Uterus (tissue), 3 donors: ENCODE measurements at regions not wholly inside any gene's neighbourhood (a gene's known extent, or its start where the extent isn't known, plus 50 kb on each side); places are given as distances from the start of the nearest gene placed in this dataset.
A peak's percentile ranks its signal among the peaks of the same experiment; 100 is the strongest.

Experiments
- DNase-seq, 2 donors: peaks; one replicate each; pipeline ENCODE4 v3.0.0-alpha.2; 2019 to 2020
- H3K27ac ChIP-seq, 2 donors: fragments of 200-600 bp; sonication (generic); 1 replicate in 1 of 2; 2 replicates in 1 of 2; pipeline ENCODE4 v1.5.1; 2016 to 2018
- H3K27me3 ChIP-seq, 2 donors: fragments of 200-600 bp; sonication (generic); one replicate each; pipeline ENCODE4 v1.5.1; 2018 to 2019; ENCODE audit warnings: control low read depth in 1 of 2
- H3K36me3 ChIP-seq, 2 donors: fragments of 200-600 bp; sonication (generic); one replicate each; pipeline ENCODE4 v1.5.1; 2019; ENCODE audit warnings: control low read depth in 1 of 2
- H3K4me1 ChIP-seq, 2 donors: fragments of 200-600 bp; sonication (generic); one replicate each; pipeline ENCODE4 v1.5.1; 2018 to 2019; ENCODE audit warnings: control low read depth in 1 of 2
- H3K4me3 ChIP-seq, 2 donors: fragments of 200-600 bp; sonication (generic); 1 replicate in 1 of 2; 2 replicates in 1 of 2; pipeline ENCODE4 v1.5.1; 2018 to 2019; ENCODE audit warnings: mild to moderate bottlenecking in 1 of 2
- H3K9me3 ChIP-seq, 2 donors: fragments of 200-600 bp; sonication (generic); one replicate each; pipeline ENCODE4 v1.5.1; 2019; ENCODE audit warnings: control low read depth in 1 of 2
- POLR2A ChIP-seq, 2 donors: fragments of 450-650 bp; IDR thresholded peaks; one replicate each; pipeline ENCODE4 v1.6.1; 2016; ENCODE audit warnings: antibody characterized with exemption in 2 of 2, mild to moderate bottlenecking in 1 of 2, moderate library complexity in 1 of 2
- intact Hi-C: fragments of 100-400 bp; cut with DNase I; formaldehyde crosslinking; loops from one replicate; pipeline ENCODE4 v1.15.1; 2023; ENCODE audit warnings: low total_unique reads
- TF ChIP-seq, protein P1 (sequence below), 4 experiments: fragments of 200-600 bp in 2 of 4; fragments of 450-650 bp in 2 of 4; sonication (generic) in 2 of 4; IDR thresholded peaks; one replicate each; pipeline ENCODE4 v1.5.1; 2016 to 2019; ENCODE audit warnings: antibody characterized with exemption in 4 of 4, mild to moderate bottlenecking in 2 of 4, moderate library complexity in 1 of 4
- donor health status: DM: yes; HTN: yes; CAD: no.

DNA sequence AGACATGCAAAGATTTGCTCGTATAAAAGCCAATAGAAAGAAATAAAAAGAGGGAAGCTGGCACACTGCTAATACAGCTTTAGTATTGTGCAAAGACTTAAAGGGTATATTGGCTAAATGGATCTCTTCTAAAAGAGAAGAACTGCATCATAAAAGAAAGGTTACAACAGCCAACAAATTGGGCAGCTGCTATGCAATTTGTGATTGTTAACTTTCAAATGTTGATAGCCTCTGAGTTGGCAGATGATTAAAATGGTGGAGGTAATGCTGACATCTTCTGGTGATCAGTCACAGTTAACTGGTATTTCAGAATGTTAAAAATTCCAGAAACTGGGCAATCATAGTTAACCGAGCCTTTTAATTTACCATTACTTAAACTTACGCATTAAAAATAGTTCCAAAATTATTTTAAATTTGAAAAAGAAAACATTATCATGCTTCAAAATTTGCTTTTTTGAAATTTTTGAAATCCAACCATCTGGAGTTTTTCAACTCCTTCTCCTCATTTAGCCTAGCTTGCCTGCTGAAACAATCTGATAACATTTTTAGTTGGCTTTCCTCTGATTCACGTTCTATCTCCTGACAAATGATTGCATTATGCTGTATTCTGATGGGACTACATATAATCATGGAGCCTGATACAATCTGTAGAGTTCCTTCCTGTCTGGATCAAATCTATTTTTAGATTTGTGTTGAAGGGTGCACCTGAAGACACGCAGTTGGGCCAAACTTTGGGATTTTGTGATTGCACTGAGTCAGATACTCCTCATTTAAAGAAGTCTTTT, 144.0 kb upstream of the PDZRN3 start:
- Histone ChIP-seq H3K9me3 (no peaks in the 10 kb centered on the region), H3K4me3 (no peak overlapping the region), H3K27ac (peak overlapping the region; percentile 91 to 92), H3K36me3 (no peaks in the 10 kb centered on the region), H3K27me3 (no peaks in the 10 kb centered on the region), H3K4me1 (no peaks in the 10 kb centered on the region)
- intact Hi-C loops: no loop called here
- DNase-seq: no peak
- TF ChIP-seq, protein P1, sequence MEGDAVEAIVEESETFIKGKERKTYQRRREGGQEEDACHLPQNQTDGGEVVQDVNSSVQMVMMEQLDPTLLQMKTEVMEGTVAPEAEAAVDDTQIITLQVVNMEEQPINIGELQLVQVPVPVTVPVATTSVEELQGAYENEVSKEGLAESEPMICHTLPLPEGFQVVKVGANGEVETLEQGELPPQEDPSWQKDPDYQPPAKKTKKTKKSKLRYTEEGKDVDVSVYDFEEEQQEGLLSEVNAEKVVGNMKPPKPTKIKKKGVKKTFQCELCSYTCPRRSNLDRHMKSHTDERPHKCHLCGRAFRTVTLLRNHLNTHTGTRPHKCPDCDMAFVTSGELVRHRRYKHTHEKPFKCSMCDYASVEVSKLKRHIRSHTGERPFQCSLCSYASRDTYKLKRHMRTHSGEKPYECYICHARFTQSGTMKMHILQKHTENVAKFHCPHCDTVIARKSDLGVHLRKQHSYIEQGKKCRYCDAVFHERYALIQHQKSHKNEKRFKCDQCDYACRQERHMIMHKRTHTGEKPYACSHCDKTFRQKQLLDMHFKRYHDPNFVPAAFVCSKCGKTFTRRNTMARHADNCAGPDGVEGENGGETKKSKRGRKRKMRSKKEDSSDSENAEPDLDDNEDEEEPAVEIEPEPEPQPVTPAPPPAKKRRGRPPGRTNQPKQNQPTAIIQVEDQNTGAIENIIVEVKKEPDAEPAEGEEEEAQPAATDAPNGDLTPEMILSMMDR (IDR thresholded peaks at IDR 0.05): no peak
- no peak for TF ChIP-seq POLR2A (IDR thresholded peaks at IDR 0.05)

DNA sequence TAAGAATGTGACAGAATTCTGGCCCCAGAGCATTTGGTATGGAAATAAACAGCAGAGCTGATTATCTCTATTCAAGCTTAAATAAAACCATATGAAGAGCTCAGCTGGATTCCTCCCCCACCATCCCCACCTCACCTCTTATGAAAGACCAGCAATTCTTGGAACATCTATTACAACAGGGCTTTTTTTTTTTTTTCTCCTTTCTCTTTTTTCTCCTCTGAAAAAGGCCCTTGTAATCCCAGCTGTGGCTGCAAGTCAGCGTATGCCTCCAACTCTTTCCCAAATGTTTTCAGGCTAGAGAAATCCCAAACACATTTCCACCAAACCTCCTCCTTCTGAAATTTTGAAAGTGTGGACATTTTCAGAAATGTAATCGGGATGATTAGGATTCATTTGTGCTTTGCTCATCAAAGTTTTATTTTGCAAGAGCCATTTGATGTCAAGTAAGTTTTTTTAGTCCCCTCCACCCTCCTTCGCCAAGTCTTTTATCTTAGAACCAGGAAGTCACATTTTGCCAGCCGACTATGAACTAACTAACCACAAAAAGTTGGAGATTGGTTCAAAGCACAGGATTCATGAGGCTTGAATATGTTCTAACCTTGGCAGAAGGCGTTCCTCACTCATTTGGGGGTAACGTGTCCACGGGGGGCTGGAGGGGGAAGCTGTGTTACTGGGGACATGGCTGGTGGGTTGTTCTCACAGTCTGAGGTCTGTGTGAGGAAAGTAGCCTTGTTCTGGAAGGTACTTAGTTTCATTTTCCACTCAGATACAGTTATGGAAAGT, 142.0 kb upstream of the PDZRN3 start:
- peak; percentile 46 to 78 for DNase-seq
- TF ChIP-seq, protein P1 (IDR thresholded peaks at IDR 0.05): no peak
- TF ChIP-seq POLR2A (IDR thresholded peaks at IDR 0.05): no peak
- H3K4me3 ChIP-seq: peak overlapping the region in 1 of 2 donors; percentile 19
- H3K9me3 ChIP-seq: no peaks in the 10 kb centered on the region
- intact Hi-C loops: no loop called here
- H3K36me3 ChIP-seq: no peaks in the 10 kb centered on the region
- peak overlapping the region; percentile 91 to 92 for H3K27ac ChIP-seq
- H3K4me1 ChIP-seq: no peaks in the 10 kb centered on the region
- H3K27me3 ChIP-seq: no peaks in the 10 kb centered on the region

DNA sequence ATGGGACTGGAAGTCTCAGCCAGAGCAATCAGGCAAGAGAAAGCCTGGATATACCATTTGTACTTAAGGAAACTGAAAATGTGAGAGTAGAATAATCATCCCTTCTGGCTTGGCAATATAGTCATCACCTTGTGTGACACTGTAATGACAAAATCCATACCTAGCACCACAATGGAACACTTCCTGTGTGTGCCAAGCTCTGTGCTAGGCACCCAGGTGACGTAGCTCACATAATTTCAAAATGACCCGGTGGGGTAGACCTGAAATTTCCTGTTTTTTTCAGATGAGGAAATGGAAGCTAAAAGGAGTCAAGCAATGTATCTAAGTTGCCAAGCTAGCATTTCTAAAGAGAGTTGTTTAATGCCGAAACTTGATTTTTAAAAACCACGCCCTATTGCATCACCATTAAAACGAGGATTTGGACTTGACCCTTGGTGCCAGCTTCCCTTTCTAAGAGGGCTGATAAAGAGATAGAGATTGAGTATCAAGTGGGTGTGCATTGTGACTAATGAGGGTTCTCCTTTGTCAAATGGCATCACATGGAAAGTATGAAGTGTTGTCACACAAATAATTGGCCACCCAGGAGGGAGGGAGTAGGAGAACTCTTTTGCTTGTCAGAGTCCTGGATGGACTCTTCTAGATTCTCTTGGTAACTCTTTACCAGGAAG, 141.3 kb upstream of the PDZRN3 start:
- intact Hi-C loops: no loop called here
- Histone ChIP-seq H3K27ac (peak overlapping the region; percentile 91 to 92), H3K27me3 (no peaks in the 10 kb centered on the region), H3K36me3 (no peaks in the 10 kb centered on the region), H3K9me3 (no peaks in the 10 kb centered on the region), H3K4me3 (no peak overlapping the region), H3K4me1 (no peaks in the 10 kb centered on the region)
- no peak for DNase-seq
- no peak for TF ChIP-seq POLR2A (IDR thresholded peaks at IDR 0.05)
- TF ChIP-seq, protein P1 (IDR thresholded peaks at IDR 0.05): no peak

DNA sequence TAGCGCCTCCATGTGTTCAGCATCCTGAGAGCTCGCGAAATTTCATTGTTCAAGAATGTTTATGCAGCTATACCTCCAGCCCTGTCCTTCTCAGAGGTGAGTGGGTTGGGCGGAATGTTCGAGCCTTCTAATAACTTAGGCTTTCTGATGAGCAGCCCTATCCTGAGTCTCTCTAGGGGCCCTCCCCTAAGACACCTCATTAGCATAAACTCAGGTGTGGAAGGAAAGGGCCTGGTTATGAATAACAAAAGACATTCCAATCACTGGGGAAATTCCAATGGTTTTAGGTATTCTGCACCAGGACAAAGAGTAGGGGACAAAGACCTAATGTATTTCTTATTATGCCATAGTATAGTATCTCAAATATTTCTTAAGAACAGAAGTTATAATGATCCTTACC, 138.1 kb upstream of the PDZRN3 start:
- Histone ChIP-seq H3K4me3 (no peak overlapping the region), H3K27ac (no peak overlapping the region), H3K9me3 (no peaks in the 10 kb centered on the region), H3K27me3 (no peaks in the 10 kb centered on the region), H3K4me1 (no peaks in the 10 kb centered on the region), H3K36me3 (no peaks in the 10 kb centered on the region)
- DNase-seq: no peak
- TF ChIP-seq, protein P1 (IDR thresholded peaks at IDR 0.05): no peak
- TF ChIP-seq POLR2A (IDR thresholded peaks at IDR 0.05): no peak
- intact Hi-C loops: no loop called here
